ENCODE measurements at regions not wholly inside any gene's neighbourhood (a gene's known extent, or its start where the extent isn't known, plus 50 kb on each side); places are given as distances from the start of the nearest gene placed in this dataset.

DNA sequence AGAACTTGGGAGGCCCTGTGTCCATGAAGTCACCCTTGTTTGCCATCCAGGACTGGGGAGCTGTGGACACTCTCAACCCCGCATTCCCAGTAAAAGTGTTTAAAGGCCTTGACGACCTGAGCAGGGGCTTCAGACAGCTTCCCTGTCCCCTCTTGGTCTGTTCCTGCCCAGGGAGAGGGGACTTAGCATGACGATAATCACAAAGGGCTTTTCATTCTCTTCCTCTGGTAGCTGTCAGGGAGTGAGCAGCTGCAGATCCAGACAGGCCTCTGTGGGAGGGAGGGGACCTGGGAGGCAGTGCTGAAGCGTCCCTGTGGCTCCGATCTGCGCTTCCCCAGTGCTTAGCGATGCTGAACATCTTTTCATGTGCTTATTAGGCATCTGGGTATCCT is 77.8 kb upstream of the HS6ST1 start:
- Histone ChIP-seq H3K27me3 (ENCODE audit: control insufficient read depth in 4 of 4, insufficient read depth in 4 of 4, low read length in 3 of 4) (no peaks in the 10 kb centered on the region), H3K9me3 (ENCODE audit: control insufficient read depth in 4 of 4, low read length in 3 of 4) (no peaks in the 10 kb centered on the region), H3K4me1 (ENCODE audit: control insufficient read depth in 4 of 4, insufficient read depth in 4 of 4, low read length in 3 of 4) (no peaks in the 10 kb centered on the region), H3K27ac (ENCODE audit: low read depth in 1 of 2, low read length in 2 of 2) (no peak overlapping the region), H3K36me3 (ENCODE audit: control insufficient read depth in 4 of 4, insufficient read depth in 3 of 4, low read depth in 1 of 4, low read length in 3 of 4) (no peaks in the 10 kb centered on the region), H3K4me3 (ENCODE audit: low read depth in 1 of 3, low read length in 3 of 3) (no peak overlapping the region), H3K9ac (ENCODE audit: low read depth in 1 of 2, low read length in 2 of 2) (no peak overlapping the region)
- DNase-seq (ENCODE audit: low spot score): no peak
- 88% methylated on average over 7 of the region's 7 CpGs for WGBS
- TF ChIP-seq JUND (IDR thresholded peaks at IDR 0.05) (no peak), RAD21 (IDR thresholded peaks at IDR 0.05) (no peak), FOXA1 (IDR thresholded peaks at IDR 0.05) (no peak), RXRA (IDR thresholded peaks at IDR 0.05) (no peak)

DNA sequence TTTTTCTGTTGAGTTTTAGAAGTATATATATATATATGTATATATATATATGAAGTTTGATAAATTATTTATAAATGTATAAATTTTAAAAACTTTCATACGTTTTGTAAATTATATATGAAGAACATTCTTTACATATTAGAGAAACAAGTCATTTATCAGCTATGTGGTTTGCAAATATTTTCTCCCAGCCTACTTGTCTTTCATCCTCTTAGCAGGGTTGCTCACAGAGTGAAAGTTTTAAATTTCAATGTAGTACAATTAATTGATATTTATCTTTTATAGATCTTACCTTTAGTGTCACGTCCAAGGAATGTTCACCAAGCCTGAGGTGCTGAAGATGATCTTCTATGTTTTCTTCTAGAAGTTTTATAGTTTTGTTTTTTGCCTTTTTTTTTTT is 78.3 kb upstream of the HS6ST1 start:
- TF ChIP-seq YY1 (IDR thresholded peaks at IDR 0.05) (no peak), JUND (IDR thresholded peaks at IDR 0.05) (no peak), SP1 (IDR thresholded peaks at IDR 0.05) (no peak), NR2F2 (IDR thresholded peaks at IDR 0.05) (no peak), FOXA1 (IDR thresholded peaks at IDR 0.05) (no peak)
- TF ChIP-seq, protein P1, sequence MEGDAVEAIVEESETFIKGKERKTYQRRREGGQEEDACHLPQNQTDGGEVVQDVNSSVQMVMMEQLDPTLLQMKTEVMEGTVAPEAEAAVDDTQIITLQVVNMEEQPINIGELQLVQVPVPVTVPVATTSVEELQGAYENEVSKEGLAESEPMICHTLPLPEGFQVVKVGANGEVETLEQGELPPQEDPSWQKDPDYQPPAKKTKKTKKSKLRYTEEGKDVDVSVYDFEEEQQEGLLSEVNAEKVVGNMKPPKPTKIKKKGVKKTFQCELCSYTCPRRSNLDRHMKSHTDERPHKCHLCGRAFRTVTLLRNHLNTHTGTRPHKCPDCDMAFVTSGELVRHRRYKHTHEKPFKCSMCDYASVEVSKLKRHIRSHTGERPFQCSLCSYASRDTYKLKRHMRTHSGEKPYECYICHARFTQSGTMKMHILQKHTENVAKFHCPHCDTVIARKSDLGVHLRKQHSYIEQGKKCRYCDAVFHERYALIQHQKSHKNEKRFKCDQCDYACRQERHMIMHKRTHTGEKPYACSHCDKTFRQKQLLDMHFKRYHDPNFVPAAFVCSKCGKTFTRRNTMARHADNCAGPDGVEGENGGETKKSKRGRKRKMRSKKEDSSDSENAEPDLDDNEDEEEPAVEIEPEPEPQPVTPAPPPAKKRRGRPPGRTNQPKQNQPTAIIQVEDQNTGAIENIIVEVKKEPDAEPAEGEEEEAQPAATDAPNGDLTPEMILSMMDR (IDR thresholded peaks at IDR 0.05; ENCODE audit: low read depth, low read length, missing input control): no peak

GRCh38 chr2:128399256-128399655 is 80.6 kb upstream of the HS6ST1 start:
- TF ChIP-seq, protein P1 (IDR thresholded peaks at IDR 0.05; ENCODE audit: low read depth, low read length, missing input control): no peak
- no peak for TF ChIP-seq GABPA (IDR thresholded peaks at IDR 0.05 in 1 of 2, conservative IDR thresholded peaks at IDR 0.05 in 1 of 2)
- TF ChIP-seq YY1 (IDR thresholded peaks at IDR 0.05): no peak
- TF ChIP-seq TAF1 (conservative IDR thresholded peaks at IDR 0.05): no peak
- TF ChIP-seq, protein P2, sequence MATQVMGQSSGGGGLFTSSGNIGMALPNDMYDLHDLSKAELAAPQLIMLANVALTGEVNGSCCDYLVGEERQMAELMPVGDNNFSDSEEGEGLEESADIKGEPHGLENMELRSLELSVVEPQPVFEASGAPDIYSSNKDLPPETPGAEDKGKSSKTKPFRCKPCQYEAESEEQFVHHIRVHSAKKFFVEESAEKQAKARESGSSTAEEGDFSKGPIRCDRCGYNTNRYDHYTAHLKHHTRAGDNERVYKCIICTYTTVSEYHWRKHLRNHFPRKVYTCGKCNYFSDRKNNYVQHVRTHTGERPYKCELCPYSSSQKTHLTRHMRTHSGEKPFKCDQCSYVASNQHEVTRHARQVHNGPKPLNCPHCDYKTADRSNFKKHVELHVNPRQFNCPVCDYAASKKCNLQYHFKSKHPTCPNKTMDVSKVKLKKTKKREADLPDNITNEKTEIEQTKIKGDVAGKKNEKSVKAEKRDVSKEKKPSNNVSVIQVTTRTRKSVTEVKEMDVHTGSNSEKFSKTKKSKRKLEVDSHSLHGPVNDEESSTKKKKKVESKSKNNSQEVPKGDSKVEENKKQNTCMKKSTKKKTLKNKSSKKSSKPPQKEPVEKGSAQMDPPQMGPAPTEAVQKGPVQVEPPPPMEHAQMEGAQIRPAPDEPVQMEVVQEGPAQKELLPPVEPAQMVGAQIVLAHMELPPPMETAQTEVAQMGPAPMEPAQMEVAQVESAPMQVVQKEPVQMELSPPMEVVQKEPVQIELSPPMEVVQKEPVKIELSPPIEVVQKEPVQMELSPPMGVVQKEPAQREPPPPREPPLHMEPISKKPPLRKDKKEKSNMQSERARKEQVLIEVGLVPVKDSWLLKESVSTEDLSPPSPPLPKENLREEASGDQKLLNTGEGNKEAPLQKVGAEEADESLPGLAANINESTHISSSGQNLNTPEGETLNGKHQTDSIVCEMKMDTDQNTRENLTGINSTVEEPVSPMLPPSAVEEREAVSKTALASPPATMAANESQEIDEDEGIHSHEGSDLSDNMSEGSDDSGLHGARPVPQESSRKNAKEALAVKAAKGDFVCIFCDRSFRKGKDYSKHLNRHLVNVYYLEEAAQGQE (IDR thresholded peaks at IDR 0.05): no peak
- no peak for TF ChIP-seq HNF4A (conservative IDR thresholded peaks at IDR 0.05)
- TF ChIP-seq FOXA2 (IDR thresholded peaks at IDR 0.05): no peak
- TF ChIP-seq RXRA (IDR thresholded peaks at IDR 0.05): no peak
- TF ChIP-seq EGR1 (IDR thresholded peaks at IDR 0.05; ENCODE audit: low read depth in 2 of 2): no peak
- no peak overlapping the region for H3K4me3 ChIP-seq (ENCODE audit: low read depth in 1 of 3, low read length in 3 of 3)

More for the DNA sequence above, 78.3 kb upstream of the HS6ST1 start:
- no peaks in the 10 kb centered on the region for H3K27me3 ChIP-seq (ENCODE audit: control insufficient read depth in 4 of 4, insufficient read depth in 4 of 4, low read length in 3 of 4)
- no peak for DNase-seq (ENCODE audit: low spot score)
- 88% methylated on average over 2 of the region's 2 CpGs for WGBS
- no peaks in the 10 kb centered on the region for H3K36me3 ChIP-seq (ENCODE audit: control insufficient read depth in 4 of 4, insufficient read depth in 3 of 4, low read depth in 1 of 4, low read length in 3 of 4)
- H3K4me3 ChIP-seq (ENCODE audit: low read depth in 1 of 3, low read length in 3 of 3): no peak overlapping the region
- H3K9ac ChIP-seq (ENCODE audit: low read depth in 1 of 2, low read length in 2 of 2): no peak overlapping the region
- H3K9me3 ChIP-seq (ENCODE audit: control insufficient read depth in 4 of 4, low read length in 3 of 4): no peaks in the 10 kb centered on the region
- no peak overlapping the region for H3K27ac ChIP-seq (ENCODE audit: low read depth in 1 of 2, low read length in 2 of 2)
- no peaks in the 10 kb centered on the region for H3K4me1 ChIP-seq (ENCODE audit: control insufficient read depth in 4 of 4, insufficient read depth in 4 of 4, low read length in 3 of 4)

More at GRCh38 chr2:128399256-128399655, 80.6 kb upstream of the HS6ST1 start:
- Histone ChIP-seq H3K9me3 (ENCODE audit: control insufficient read depth in 4 of 4, low read length in 3 of 4) (no peaks in the 10 kb centered on the region), H3K36me3 (ENCODE audit: control insufficient read depth in 4 of 4, insufficient read depth in 3 of 4, low read depth in 1 of 4, low read length in 3 of 4) (no peaks in the 10 kb centered on the region), H3K9ac (ENCODE audit: low read depth in 1 of 2, low read length in 2 of 2) (no peak overlapping the region), H3K27me3 (ENCODE audit: control insufficient read depth in 4 of 4, insufficient read depth in 4 of 4, low read length in 3 of 4) (no peaks in the 10 kb centered on the region), H3K27ac (ENCODE audit: low read depth in 1 of 2, low read length in 2 of 2) (no peak overlapping the region), H3K4me1 (ENCODE audit: control insufficient read depth in 4 of 4, insufficient read depth in 4 of 4, low read length in 3 of 4) (no peaks in the 10 kb centered on the region)
- DNase-seq (ENCODE audit: low spot score): no peak
- WGBS: 67% methylated on average over 2 of the region's 2 CpGs

Measured in liver (tissue), 8 donors.